ENCODE measurements at regions not wholly inside any gene's neighbourhood (a gene's known extent, or its start where the extent isn't known, plus 50 kb on each side); places are given as distances from the start of the nearest gene placed in this dataset.

DNA sequence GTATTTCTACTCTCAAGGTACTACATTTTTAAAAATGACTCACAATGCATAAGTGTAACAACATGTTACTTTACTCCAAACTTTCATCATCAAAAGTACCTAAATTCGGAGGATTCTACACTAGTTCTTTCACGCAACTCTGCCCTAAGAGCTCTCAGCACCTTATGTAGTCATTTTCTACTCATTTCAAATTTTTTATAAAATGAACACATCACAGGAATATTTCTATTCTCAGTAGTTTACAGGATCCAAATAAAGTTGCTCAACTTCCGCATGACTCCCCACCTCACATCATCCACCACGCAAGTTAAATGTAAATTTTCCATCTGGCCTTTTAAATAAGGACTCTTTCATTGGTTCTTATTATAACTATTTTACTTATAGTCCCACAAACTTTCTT, 344.9 kb upstream of the MANEA start:
- Histone ChIP-seq H3K27me3 (ENCODE audit: insufficient read depth, low read length) (no peaks in the 10 kb centered on the region), H3K4ac (ENCODE audit: low read depth, low read length) (no peak overlapping the region), H2BK5ac (ENCODE audit: low read depth, low read length, poor library complexity) (no peak overlapping the region), H3K4me2 (ENCODE audit: low read length) (no peak overlapping the region), H4K12ac (ENCODE audit: low read depth, low read length) (no peak overlapping the region), H2BK120ac (ENCODE audit: insufficient read depth, low read length, poor library complexity) (no peak overlapping the region), H2AFZ (ENCODE audit: insufficient read depth, low read length, poor library complexity) (no peak overlapping the region), H4K91ac (ENCODE audit: low read depth, low read length) (no peak overlapping the region), H3K79me1 (ENCODE audit: low read length) (no peaks in the 10 kb centered on the region), H3K9me3 (ENCODE audit: insufficient read depth, low read depth, low read length) (no peaks in the 10 kb centered on the region), H3K4me1 (ENCODE audit: control insufficient read depth in 1 of 2, insufficient read depth in 2 of 2, low read length in 2 of 2) (no peaks in the 10 kb centered on the region), H2AK5ac (ENCODE audit: low read length) (no peak overlapping the region), H3K9ac (ENCODE audit: low read length) (no peak overlapping the region), H2BK12ac (ENCODE audit: low read length) (no peak overlapping the region), H3K36me3 (ENCODE audit: control insufficient read depth in 1 of 2, insufficient read depth in 2 of 2, low read length in 2 of 2) (no peaks in the 10 kb centered on the region), H3K14ac (ENCODE audit: low read length) (no peak overlapping the region), H3K18ac (ENCODE audit: low read length) (no peak overlapping the region), H3K23ac (ENCODE audit: low read length) (no peak overlapping the region), H3K4me3 (ENCODE audit: low read depth, low read length) (no peak overlapping the region), H3K27ac (ENCODE audit: low read depth, low read length) (no peak overlapping the region), H3K79me2 (ENCODE audit: control insufficient read depth, insufficient read depth, low read length, poor library complexity) (no peaks in the 10 kb centered on the region), H4K8ac (ENCODE audit: low read depth, low read length) (no peak overlapping the region)
- peak in 1 of 2 donors; percentile 11 for DNase-seq
- no CpG with 5 or more reads among the region's 4 CpGs for WGBS (ENCODE audit: extremely low coverage, insufficient coverage, insufficient read length)

DNA sequence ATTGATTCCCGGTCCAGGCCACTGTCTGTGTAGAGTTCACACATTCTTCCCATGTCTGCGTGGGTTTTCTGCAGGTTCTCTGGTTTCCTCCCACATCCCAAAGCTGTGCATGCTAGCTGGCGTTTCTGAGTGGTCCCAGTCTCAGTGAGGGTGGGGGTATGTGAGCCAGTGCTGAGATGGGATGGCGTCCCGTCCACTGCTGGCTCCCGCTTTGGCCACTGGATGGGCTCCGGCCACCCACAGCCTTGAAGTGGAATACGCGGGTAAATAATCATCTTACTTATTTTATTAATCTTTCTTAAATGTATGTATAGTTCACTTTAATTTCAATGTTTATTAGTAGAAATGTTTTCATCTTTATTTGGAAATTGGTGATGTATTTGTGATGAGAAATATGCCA, 343.5 kb upstream of the MANEA start:
- Histone ChIP-seq H3K4ac (ENCODE audit: low read depth, low read length) (no peak overlapping the region), H3K27ac (ENCODE audit: low read depth, low read length) (no peak overlapping the region), H2BK12ac (ENCODE audit: low read length) (no peak overlapping the region), H4K91ac (ENCODE audit: low read depth, low read length) (no peak overlapping the region), H3K14ac (ENCODE audit: low read length) (no peak overlapping the region), H4K8ac (ENCODE audit: low read depth, low read length) (no peak overlapping the region), H3K4me3 (ENCODE audit: low read depth, low read length) (no peak overlapping the region), H3K36me3 (ENCODE audit: control insufficient read depth in 1 of 2, insufficient read depth in 2 of 2, low read length in 2 of 2) (no peaks in the 10 kb centered on the region), H3K9me3 (ENCODE audit: insufficient read depth, low read depth, low read length) (no peaks in the 10 kb centered on the region), H3K79me2 (ENCODE audit: control insufficient read depth, insufficient read depth, low read length, poor library complexity) (no peaks in the 10 kb centered on the region), H3K4me1 (ENCODE audit: control insufficient read depth in 1 of 2, insufficient read depth in 2 of 2, low read length in 2 of 2) (no peaks in the 10 kb centered on the region), H2BK5ac (ENCODE audit: low read depth, low read length, poor library complexity) (no peak overlapping the region), H3K79me1 (ENCODE audit: low read length) (no peaks in the 10 kb centered on the region), H2AK5ac (ENCODE audit: low read length) (no peak overlapping the region), H3K18ac (ENCODE audit: low read length) (no peak overlapping the region), H3K4me2 (ENCODE audit: low read length) (no peak overlapping the region), H2AFZ (ENCODE audit: insufficient read depth, low read length, poor library complexity) (no peak overlapping the region), H4K12ac (ENCODE audit: low read depth, low read length) (no peak overlapping the region), H3K23ac (ENCODE audit: low read length) (no peak overlapping the region), H3K27me3 (ENCODE audit: insufficient read depth, low read length) (no peaks in the 10 kb centered on the region), H2BK120ac (ENCODE audit: insufficient read depth, low read length, poor library complexity) (no peak overlapping the region), H3K9ac (ENCODE audit: low read length) (no peak overlapping the region)
- no peak for DNase-seq
- no CpG with 5 or more reads among the region's 9 CpGs for WGBS (ENCODE audit: extremely low coverage, insufficient coverage, insufficient read length)

DNA sequence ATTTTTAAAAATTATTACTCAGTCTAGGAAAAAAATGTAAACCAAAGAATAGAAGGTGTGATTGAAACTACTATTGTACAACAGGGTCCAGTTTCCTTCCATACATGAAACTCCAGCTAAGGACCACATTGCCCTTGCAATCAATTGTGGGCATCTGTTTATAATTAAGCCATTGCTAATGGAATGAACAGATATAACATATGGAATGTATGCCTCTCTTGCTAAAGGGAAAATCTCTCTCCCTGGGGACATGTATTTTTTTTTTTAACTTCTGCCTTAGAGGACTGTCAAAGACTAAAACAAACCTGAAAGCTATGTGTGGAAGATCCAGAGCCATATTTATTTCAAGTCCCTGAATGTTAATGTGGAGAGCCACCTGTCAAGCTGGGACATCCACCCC, 336.8 kb upstream of the MANEA start:
- H3K27ac ChIP-seq (ENCODE audit: low read depth, low read length): no peak overlapping the region
- H2AK5ac ChIP-seq (ENCODE audit: low read length): no peak overlapping the region
- no peak overlapping the region for H3K4me2 ChIP-seq (ENCODE audit: low read length)
- no peaks in the 10 kb centered on the region for H3K9me3 ChIP-seq (ENCODE audit: insufficient read depth, low read depth, low read length)
- H3K27me3 ChIP-seq (ENCODE audit: insufficient read depth, low read length): no peaks in the 10 kb centered on the region
- no peak overlapping the region for H2BK120ac ChIP-seq (ENCODE audit: insufficient read depth, low read length, poor library complexity)
- H2BK5ac ChIP-seq (ENCODE audit: low read depth, low read length, poor library complexity): no peak overlapping the region
- no peak overlapping the region for H3K9ac ChIP-seq (ENCODE audit: low read length)
- H3K18ac ChIP-seq (ENCODE audit: low read length): no peak overlapping the region
- H3K23ac ChIP-seq (ENCODE audit: low read length): no peak overlapping the region
- no peak overlapping the region for H4K12ac ChIP-seq (ENCODE audit: low read depth, low read length)
- no peak for DNase-seq
- no peak overlapping the region for H2BK12ac ChIP-seq (ENCODE audit: low read length)
- no peaks in the 10 kb centered on the region for H3K79me2 ChIP-seq (ENCODE audit: control insufficient read depth, insufficient read depth, low read length, poor library complexity)
- H2AFZ ChIP-seq (ENCODE audit: insufficient read depth, low read length, poor library complexity): no peak overlapping the region
- no peaks in the 10 kb centered on the region for H3K36me3 ChIP-seq (ENCODE audit: control insufficient read depth in 1 of 2, insufficient read depth in 2 of 2, low read length in 2 of 2)
- H3K4me3 ChIP-seq (ENCODE audit: low read depth, low read length): no peak overlapping the region
- H4K91ac ChIP-seq (ENCODE audit: low read depth, low read length): no peak overlapping the region
- no peaks in the 10 kb centered on the region for H3K4me1 ChIP-seq (ENCODE audit: control insufficient read depth in 1 of 2, insufficient read depth in 2 of 2, low read length in 2 of 2)
- H3K14ac ChIP-seq (ENCODE audit: low read length): no peak overlapping the region
- no peak overlapping the region for H4K8ac ChIP-seq (ENCODE audit: low read depth, low read length)
- H3K79me1 ChIP-seq (ENCODE audit: low read length): no peaks in the 10 kb centered on the region
- no peak overlapping the region for H3K4ac ChIP-seq (ENCODE audit: low read depth, low read length)

DNA sequence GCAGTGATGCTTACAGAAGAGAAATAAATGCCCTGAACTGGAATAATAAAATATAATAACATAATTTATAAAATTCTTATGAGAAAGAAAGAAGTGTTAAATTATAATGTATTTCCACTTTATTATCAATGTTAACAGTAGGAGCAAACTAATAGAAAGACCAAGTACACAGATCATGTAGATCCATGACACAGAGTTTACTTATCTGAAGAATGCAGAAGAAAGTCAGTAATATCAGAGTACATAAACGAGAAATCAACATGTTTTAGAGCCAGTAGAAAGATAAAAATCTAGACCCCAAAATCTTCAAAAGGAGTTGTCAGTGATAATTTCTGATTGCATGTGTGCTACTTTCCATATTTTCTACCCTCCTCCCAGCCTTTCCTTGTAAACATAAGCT, 334.8 kb upstream of the MANEA start:
- DNase-seq: no peak
- H3K4me3 ChIP-seq (ENCODE audit: low read depth, low read length): no peak overlapping the region
- no peak overlapping the region for H2BK120ac ChIP-seq (ENCODE audit: insufficient read depth, low read length, poor library complexity)
- no peak overlapping the region for H2BK5ac ChIP-seq (ENCODE audit: low read depth, low read length, poor library complexity)
- H3K23ac ChIP-seq (ENCODE audit: low read length): no peak overlapping the region
- H3K36me3 ChIP-seq (ENCODE audit: control insufficient read depth in 1 of 2, insufficient read depth in 2 of 2, low read length in 2 of 2): no peaks in the 10 kb centered on the region
- H3K9ac ChIP-seq (ENCODE audit: low read length): no peak overlapping the region
- no peak overlapping the region for H2AFZ ChIP-seq (ENCODE audit: insufficient read depth, low read length, poor library complexity)
- H2BK12ac ChIP-seq (ENCODE audit: low read length): no peak overlapping the region
- H3K27ac ChIP-seq (ENCODE audit: low read depth, low read length): no peak overlapping the region
- H3K4me1 ChIP-seq (ENCODE audit: control insufficient read depth in 1 of 2, insufficient read depth in 2 of 2, low read length in 2 of 2): no peaks in the 10 kb centered on the region
- no peak overlapping the region for H3K4me2 ChIP-seq (ENCODE audit: low read length)
- WGBS (ENCODE audit: extremely low coverage, insufficient coverage, insufficient read length): no CpG with 5 or more reads among the region's 1 CpG
- no peaks in the 10 kb centered on the region for H3K79me1 ChIP-seq (ENCODE audit: low read length)
- no peaks in the 10 kb centered on the region for H3K79me2 ChIP-seq (ENCODE audit: control insufficient read depth, insufficient read depth, low read length, poor library complexity)
- H3K14ac ChIP-seq (ENCODE audit: low read length): no peak overlapping the region
- no peaks in the 10 kb centered on the region for H3K9me3 ChIP-seq (ENCODE audit: insufficient read depth, low read depth, low read length)
- H4K12ac ChIP-seq (ENCODE audit: low read depth, low read length): no peak overlapping the region
- H2AK5ac ChIP-seq (ENCODE audit: low read length): no peak overlapping the region
- H3K27me3 ChIP-seq (ENCODE audit: insufficient read depth, low read length): no peaks in the 10 kb centered on the region
- H4K91ac ChIP-seq (ENCODE audit: low read depth, low read length): no peak overlapping the region
- H3K18ac ChIP-seq (ENCODE audit: low read length): no peak overlapping the region
- H3K4ac ChIP-seq (ENCODE audit: low read depth, low read length): no peak overlapping the region
- no peak overlapping the region for H4K8ac ChIP-seq (ENCODE audit: low read depth, low read length)

DNA sequence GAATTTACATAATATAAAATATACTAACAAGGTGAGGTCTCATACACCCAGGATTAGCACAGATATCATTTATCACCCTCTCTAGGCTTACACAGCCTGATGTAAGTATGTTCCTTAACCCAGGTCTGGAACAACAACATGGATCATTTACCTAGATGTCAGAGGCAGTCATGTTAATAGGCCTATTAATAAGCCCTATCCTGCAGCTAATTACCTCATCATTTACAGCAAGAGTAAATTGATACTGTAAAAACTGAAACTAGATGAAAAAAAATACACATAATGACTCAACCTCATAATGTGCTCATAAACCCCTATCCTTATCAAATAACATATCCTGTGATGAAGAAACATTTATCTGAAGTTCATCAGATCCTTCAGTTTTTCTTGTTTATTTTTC, 334.3 kb upstream of the MANEA start:
- Histone ChIP-seq H3K23ac (ENCODE audit: low read length) (no peak overlapping the region), H2BK5ac (ENCODE audit: low read depth, low read length, poor library complexity) (no peak overlapping the region), H3K4me3 (ENCODE audit: low read depth, low read length) (no peak overlapping the region), H3K4me1 (ENCODE audit: control insufficient read depth in 1 of 2, insufficient read depth in 2 of 2, low read length in 2 of 2) (no peaks in the 10 kb centered on the region), H4K8ac (ENCODE audit: low read depth, low read length) (no peak overlapping the region), H4K91ac (ENCODE audit: low read depth, low read length) (no peak overlapping the region), H3K9me3 (ENCODE audit: insufficient read depth, low read depth, low read length) (no peaks in the 10 kb centered on the region), H3K79me2 (ENCODE audit: control insufficient read depth, insufficient read depth, low read length, poor library complexity) (no peaks in the 10 kb centered on the region), H2BK120ac (ENCODE audit: insufficient read depth, low read length, poor library complexity) (no peak overlapping the region), H2BK12ac (ENCODE audit: low read length) (no peak overlapping the region), H3K27ac (ENCODE audit: low read depth, low read length) (no peak overlapping the region), H3K4me2 (ENCODE audit: low read length) (no peak overlapping the region), H3K14ac (ENCODE audit: low read length) (no peak overlapping the region), H3K9ac (ENCODE audit: low read length) (no peak overlapping the region), H4K12ac (ENCODE audit: low read depth, low read length) (no peak overlapping the region), H3K36me3 (ENCODE audit: control insufficient read depth in 1 of 2, insufficient read depth in 2 of 2, low read length in 2 of 2) (no peaks in the 10 kb centered on the region), H3K18ac (ENCODE audit: low read length) (no peak overlapping the region), H3K27me3 (ENCODE audit: insufficient read depth, low read length) (no peaks in the 10 kb centered on the region), H3K4ac (ENCODE audit: low read depth, low read length) (no peak overlapping the region), H2AK5ac (ENCODE audit: low read length) (no peak overlapping the region), H2AFZ (ENCODE audit: insufficient read depth, low read length, poor library complexity) (no peak overlapping the region), H3K79me1 (ENCODE audit: low read length) (no peaks in the 10 kb centered on the region)
- DNase-seq: no peak

Data from trophoblast cell (in vitro differentiated cells and primary cell).